Activated naive CD4-positive, alpha-beta T cell treated with anti-CD3 and anti-CD28 coated beads, Interleukin-2, amount 50 U/mL, for 24 hours (primary cell): ENCODE measurements at regions not wholly inside any gene's neighbourhood (a gene's known extent, or its start where the extent isn't known, plus 50 kb on each side); places are given as distances from the start of the nearest gene placed in this dataset.
A peak's percentile ranks its signal among the peaks of the same experiment; 100 is the strongest.

Source experiments
- H3K27ac Mint-ChIP-seq: one replicate; pipeline ENCODE4 v1.8.0; 2021; ENCODE audit warnings: mild to moderate bottlenecking, mixed read lengths
- H3K27me3 Mint-ChIP-seq: one replicate; pipeline ENCODE4 v1.8.0; 2021; ENCODE audit warnings: mixed read lengths
- H3K36me3 Mint-ChIP-seq: one replicate; pipeline ENCODE4 v1.8.0; 2021; ENCODE audit warnings: mixed read lengths
- H3K4me1 Mint-ChIP-seq: one replicate; pipeline ENCODE4 v1.8.0; 2021; ENCODE audit warnings: mixed read lengths
- H3K4me3 Mint-ChIP-seq: one replicate; pipeline ENCODE4 v1.8.0; 2021; ENCODE audit warnings: mild to moderate bottlenecking, mixed read lengths
- H3K9me3 Mint-ChIP-seq: one replicate; pipeline ENCODE4 v1.8.0; 2021; ENCODE audit warnings: mixed read lengths

- H3K27ac Mint-ChIP-seq = no peak overlapping the region
- no peaks in the 10 kb centered on the region for H3K27me3 Mint-ChIP-seq
- H3K4me1 Mint-ChIP-seq = no peaks in the 10 kb centered on the region
- no peaks in the 10 kb centered on the region for H3K36me3 Mint-ChIP-seq
- no peaks in the 10 kb centered on the region for H3K9me3 Mint-ChIP-seq
- H3K4me3 Mint-ChIP-seq = no peak overlapping the region
Measured at GRCh38 chrX:13518126-13518525, 51.3 kb upstream of the EGFL6 start.

DNA sequence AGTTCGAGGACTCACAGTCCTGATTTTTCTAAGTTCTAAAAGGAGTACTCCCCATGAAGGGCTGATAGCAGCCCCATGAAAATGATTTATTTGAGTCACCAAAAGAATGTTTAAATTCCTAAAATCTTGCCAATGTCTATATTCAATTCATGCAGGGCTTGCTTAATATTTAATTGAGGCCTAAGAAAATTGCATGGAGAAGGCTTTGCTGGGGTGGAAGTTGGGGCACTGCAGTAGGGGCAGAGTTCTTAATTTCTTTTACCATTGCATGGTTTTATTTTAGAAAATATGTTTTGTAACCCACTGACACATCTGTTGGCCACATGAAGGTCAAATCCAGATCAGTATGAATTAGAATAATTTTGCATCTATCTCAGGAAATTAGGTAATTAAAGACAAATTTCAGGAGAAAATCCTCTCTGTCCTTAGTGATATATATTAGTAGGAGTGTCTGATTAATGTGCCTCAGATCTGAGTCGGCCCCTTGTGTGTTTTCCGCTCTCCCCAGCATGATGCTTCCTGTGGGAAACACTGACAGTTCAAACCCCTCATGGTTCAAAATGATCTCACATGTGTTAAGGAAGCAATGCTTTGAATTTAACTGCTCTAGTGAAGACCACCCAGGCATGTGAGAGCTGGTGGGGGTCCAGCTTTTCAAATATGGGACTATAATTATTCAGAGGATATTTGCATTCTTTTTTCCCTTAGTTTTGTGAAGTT is 54.0 kb upstream of the EGFL6 start:
- H3K36me3 Mint-ChIP-seq = no peaks in the 10 kb centered on the region

DNA sequence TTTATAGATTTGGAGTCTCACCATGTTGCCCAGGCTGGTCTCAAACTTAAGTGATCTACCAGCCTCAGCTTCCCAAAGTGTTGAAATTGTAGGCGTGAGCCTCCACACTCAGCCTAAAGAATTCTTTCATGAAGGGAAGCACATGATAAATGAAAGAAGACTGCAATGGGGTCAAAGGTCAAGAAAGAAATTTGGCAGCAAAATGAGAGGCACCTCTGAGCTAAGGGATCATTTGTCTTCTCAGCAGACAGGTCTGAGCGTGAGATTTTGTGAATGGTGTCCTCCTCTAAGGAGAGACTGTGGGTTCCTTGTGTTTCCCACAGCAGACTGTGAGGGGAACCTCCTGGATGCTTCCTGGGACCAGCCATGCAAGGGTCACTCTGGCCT is 57.5 kb upstream of the EGFL6 start:
- H3K4me1 Mint-ChIP-seq = no peaks in the 10 kb centered on the region
- no peak overlapping the region for H3K27ac Mint-ChIP-seq
- H3K9me3 Mint-ChIP-seq = no peaks in the 10 kb centered on the region
- no peaks in the 10 kb centered on the region for H3K36me3 Mint-ChIP-seq
- no peaks in the 10 kb centered on the region for H3K27me3 Mint-ChIP-seq
- H3K4me3 Mint-ChIP-seq = no peak overlapping the region

More for the DNA sequence above, 54.0 kb upstream of the EGFL6 start:
- no peak overlapping the region for H3K27ac Mint-ChIP-seq
- no peak overlapping the region for H3K4me3 Mint-ChIP-seq
- H3K4me1 Mint-ChIP-seq = no peaks in the 10 kb centered on the region
- no peaks in the 10 kb centered on the region for H3K27me3 Mint-ChIP-seq
- no peaks in the 10 kb centered on the region for H3K9me3 Mint-ChIP-seq

DNA sequence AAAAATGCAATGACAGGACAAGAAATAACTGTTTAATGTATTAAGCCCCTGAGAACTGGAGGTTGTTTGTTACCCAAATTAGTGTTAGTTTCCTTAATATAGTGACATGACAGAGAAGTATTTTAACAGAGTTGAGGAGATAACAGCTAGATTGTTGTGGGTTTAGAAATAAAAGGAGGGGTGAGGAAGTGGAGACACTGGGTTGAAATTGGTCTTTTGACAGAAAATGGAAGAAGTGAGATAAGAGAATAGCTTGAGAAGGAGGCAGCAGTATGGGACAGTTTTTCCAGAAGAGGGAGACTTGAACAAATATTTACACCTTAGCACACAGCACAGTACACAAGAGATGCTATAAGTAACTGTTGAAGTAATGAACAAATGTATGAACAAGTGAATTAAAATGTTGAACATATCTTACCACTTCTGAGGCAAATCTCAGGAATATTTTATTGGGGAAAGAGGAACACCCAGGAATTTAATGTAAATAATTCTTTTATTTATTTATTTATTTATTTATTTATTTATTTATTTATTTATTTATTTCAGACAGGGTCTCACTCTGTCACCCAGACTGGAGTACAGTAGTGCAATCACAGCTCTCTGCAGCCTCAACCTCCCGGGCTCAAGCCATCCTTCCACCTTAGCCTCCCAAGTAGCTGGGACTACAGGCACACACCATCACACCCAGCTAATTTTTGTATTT is 58.0 kb upstream of the EGFL6 start:
- Mint-ChIP-seq H3K36me3 (no peaks in the 10 kb centered on the region), H3K27ac (no peak overlapping the region), H3K4me1 (no peaks in the 10 kb centered on the region), H3K27me3 (no peaks in the 10 kb centered on the region), H3K4me3 (no peak overlapping the region), H3K9me3 (no peaks in the 10 kb centered on the region)

DNA sequence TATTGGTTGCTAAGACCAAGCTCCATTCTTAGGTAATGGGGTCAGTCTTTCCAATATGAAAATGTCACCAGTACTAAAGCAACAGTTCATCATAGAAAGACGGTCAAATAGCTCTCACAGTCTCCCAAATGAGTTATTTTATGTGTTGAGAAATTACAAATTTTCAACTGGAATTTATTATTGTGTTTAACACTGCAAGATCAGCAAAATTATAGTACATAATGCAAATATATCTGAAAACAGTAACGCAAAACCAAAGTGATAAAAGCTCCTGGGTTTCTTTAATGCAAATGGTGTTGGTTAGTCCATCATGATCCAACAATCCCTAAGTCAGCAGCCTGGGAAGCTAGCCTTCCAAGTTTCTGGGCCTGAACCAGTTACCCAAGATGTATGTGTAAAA is 61.5 kb upstream of the EGFL6 start:
- Mint-ChIP-seq H3K27me3 (no peaks in the 10 kb centered on the region), H3K4me3 (no peak overlapping the region), H3K9me3 (no peaks in the 10 kb centered on the region), H3K36me3 (no peaks in the 10 kb centered on the region), H3K4me1 (no peaks in the 10 kb centered on the region), H3K27ac (no peak overlapping the region)

GRCh38 chrX:13506574-13506973 is 62.8 kb upstream of the EGFL6 start:
- Mint-ChIP-seq H3K36me3 (no peaks in the 10 kb centered on the region), H3K27me3 (no peaks in the 10 kb centered on the region), H3K4me1 (peaks cover 4% of the 10 kb centered on the region), H3K9me3 (no peaks in the 10 kb centered on the region), H3K4me3 (no peak overlapping the region), H3K27ac (no peak overlapping the region)

- Mint-ChIP-seq H3K27me3 (no peaks in the 10 kb centered on the region), H3K9me3 (no peaks in the 10 kb centered on the region), H3K4me1 (peaks cover 4% of the 10 kb centered on the region), H3K36me3 (no peaks in the 10 kb centered on the region), H3K27ac (no peak overlapping the region), H3K4me3 (no peak overlapping the region)
Measured at GRCh38 chrX:13502590-13502989, 66.8 kb upstream of the EGFL6 start.

DNA sequence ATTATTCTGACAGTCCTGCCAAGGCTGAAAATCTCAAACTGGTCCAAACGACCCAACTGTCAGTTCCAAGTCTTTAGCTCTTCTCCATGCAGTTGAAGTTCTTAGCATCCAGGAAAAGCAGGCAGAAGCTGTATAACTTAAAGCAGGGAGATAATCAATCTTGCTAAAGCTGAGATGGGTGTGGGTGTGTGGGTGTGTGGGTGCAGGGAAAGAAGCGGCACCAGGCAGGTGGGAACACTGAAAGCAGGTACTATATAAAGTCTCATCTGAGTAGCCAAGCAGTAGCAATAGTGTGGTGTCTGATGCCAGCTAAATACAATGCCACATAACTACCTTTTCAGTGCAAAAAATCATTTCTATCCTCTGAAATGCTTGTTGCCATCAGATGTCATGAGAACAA is 69.7 kb upstream of the EGFL6 start:
- H3K27me3 Mint-ChIP-seq = no peaks in the 10 kb centered on the region
- H3K9me3 Mint-ChIP-seq = no peaks in the 10 kb centered on the region
- H3K36me3 Mint-ChIP-seq = no peaks in the 10 kb centered on the region
- H3K4me1 Mint-ChIP-seq = peaks cover 4% of the 10 kb centered on the region
- H3K27ac Mint-ChIP-seq = no peak overlapping the region
- H3K4me3 Mint-ChIP-seq = no peak overlapping the region

DNA sequence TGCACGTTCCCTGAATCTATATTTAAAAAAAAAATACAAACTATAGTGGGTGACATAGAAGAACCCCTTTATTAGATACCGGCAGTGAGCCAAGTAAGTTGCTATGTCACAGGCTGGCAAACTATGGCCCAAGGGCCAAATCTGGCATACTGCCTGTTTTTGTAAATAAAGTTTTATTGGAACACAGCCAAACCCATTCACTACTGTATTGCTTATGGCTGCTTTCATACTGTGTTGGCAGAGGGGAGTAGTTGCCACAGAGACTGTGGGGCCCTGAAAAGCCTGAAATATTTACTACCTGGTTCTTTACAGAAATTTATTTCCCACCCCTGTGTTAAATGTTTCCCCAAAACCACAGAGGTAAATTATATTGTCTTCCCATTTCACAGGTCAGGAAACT is 71.2 kb upstream of the EGFL6 start:
- H3K27ac Mint-ChIP-seq = no peak overlapping the region

DNA sequence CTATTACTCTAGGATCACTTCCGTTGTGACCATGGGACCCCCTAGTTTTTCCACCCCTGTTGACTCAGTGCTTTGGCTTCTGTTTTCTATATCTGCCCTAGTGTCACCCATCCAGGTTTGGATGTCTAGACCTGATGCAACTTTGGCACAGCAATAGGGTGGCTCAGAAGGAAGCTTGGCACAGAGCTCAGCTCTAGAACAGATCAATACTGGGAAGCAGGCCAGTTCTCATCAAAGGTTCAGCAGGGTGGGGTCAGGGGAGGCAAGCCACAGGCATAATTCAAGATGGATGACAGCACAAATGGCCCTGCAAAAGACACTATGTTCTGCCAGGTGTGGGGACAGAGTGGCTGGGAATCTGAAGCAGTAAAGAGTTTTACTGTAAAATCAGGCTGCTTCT is 74.2 kb upstream of the EGFL6 start:
- Mint-ChIP-seq H3K4me1 (peaks cover 3% of the 10 kb centered on the region), H3K36me3 (no peaks in the 10 kb centered on the region), H3K27me3 (no peaks in the 10 kb centered on the region), H3K4me3 (no peak overlapping the region), H3K9me3 (no peaks in the 10 kb centered on the region), H3K27ac (no peak overlapping the region)

More for the DNA sequence above, 71.2 kb upstream of the EGFL6 start:
- H3K4me3 Mint-ChIP-seq = no peak overlapping the region
- H3K27me3 Mint-ChIP-seq = no peaks in the 10 kb centered on the region
- no peaks in the 10 kb centered on the region for H3K9me3 Mint-ChIP-seq
- H3K36me3 Mint-ChIP-seq = no peaks in the 10 kb centered on the region
- peaks cover 7% of the 10 kb centered on the region for H3K4me1 Mint-ChIP-seq

GRCh38 chrX:13494562-13494961 is 74.8 kb upstream of the EGFL6 start:
- H3K27me3 Mint-ChIP-seq = no peaks in the 10 kb centered on the region
- H3K27ac Mint-ChIP-seq = no peak overlapping the region
- H3K4me1 Mint-ChIP-seq = peaks cover 3% of the 10 kb centered on the region
- no peaks in the 10 kb centered on the region for H3K9me3 Mint-ChIP-seq
- no peaks in the 10 kb centered on the region for H3K36me3 Mint-ChIP-seq
- H3K4me3 Mint-ChIP-seq = no peak overlapping the region

GRCh38 chrX:13493659-13494058 is 75.7 kb upstream of the EGFL6 start:
- H3K4me3 Mint-ChIP-seq = peak overlapping the region; percentile 36
- H3K27ac Mint-ChIP-seq = no peak overlapping the region
- H3K36me3 Mint-ChIP-seq = no peaks in the 10 kb centered on the region
- peaks cover 3% of the 10 kb centered on the region for H3K4me1 Mint-ChIP-seq
- H3K9me3 Mint-ChIP-seq = no peaks in the 10 kb centered on the region
- no peaks in the 10 kb centered on the region for H3K27me3 Mint-ChIP-seq

GRCh38 chrX:13492286-13492685 is 77.1 kb upstream of the EGFL6 start:
- Mint-ChIP-seq H3K9me3 (no peaks in the 10 kb centered on the region), H3K36me3 (no peaks in the 10 kb centered on the region), H3K4me3 (no peak overlapping the region), H3K27me3 (no peaks in the 10 kb centered on the region), H3K27ac (no peak overlapping the region), H3K4me1 (peaks cover 12% of the 10 kb centered on the region)

GRCh38 chrX:13491061-13491460 is 78.3 kb upstream of the EGFL6 start:
- Mint-ChIP-seq H3K4me3 (no peak overlapping the region), H3K4me1 (peaks cover 22% of the 10 kb centered on the region), H3K27ac (no peak overlapping the region), H3K27me3 (no peaks in the 10 kb centered on the region), H3K9me3 (no peaks in the 10 kb centered on the region), H3K36me3 (no peaks in the 10 kb centered on the region)

- Mint-ChIP-seq H3K9me3 (no peaks in the 10 kb centered on the region), H3K36me3 (no peaks in the 10 kb centered on the region), H3K27me3 (no peaks in the 10 kb centered on the region), H3K4me3 (no peak overlapping the region), H3K27ac (peak overlapping the region; percentile 51), H3K4me1 (peaks cover 29% of the 10 kb centered on the region)
Measured at GRCh38 chrX:13489454-13489853, 79.9 kb upstream of the EGFL6 start.

GRCh38 chrX:13487731-13488505 is 81.5 kb upstream of the EGFL6 start:
- peak overlapping the region; percentile 51 for H3K27ac Mint-ChIP-seq
- H3K27me3 Mint-ChIP-seq = no peaks in the 10 kb centered on the region
- H3K36me3 Mint-ChIP-seq = no peaks in the 10 kb centered on the region
- H3K4me1 Mint-ChIP-seq = peaks cover 27% of the 10 kb centered on the region
- no peak overlapping the region for H3K4me3 Mint-ChIP-seq
- H3K9me3 Mint-ChIP-seq = no peaks in the 10 kb centered on the region
